Fibroblast of lung (primary cell): ENCODE measurements at regions not wholly inside any gene's neighbourhood (a gene's known extent, or its start where the extent isn't known, plus 50 kb on each side); places are given as distances from the start of the nearest gene placed in this dataset.

Experiments
- EZH2 ChIP-seq: IDR thresholded peaks from 2 replicates; pipeline ENCODE4 v1.5.1; 2012; ENCODE audit warnings: low read length, control low read depth, mild to moderate bottlenecking; ENCODE audit errors: missing control alignments
- TF ChIP-seq, protein P1 (sequence below), 2 donors: IDR thresholded peaks in 1 of 2; conservative IDR thresholded peaks in 1 of 2; 1 replicate in 1 of 2; 2 replicates in 1 of 2; pipeline ENCODE4 v1.5.1; 2011 to 2012; ENCODE audit warnings: low read length in 2 of 2, control low read depth in 1 of 2, inconsistent platforms in 1 of 2, low read depth in 1 of 2, mild to moderate bottlenecking in 1 of 2

DNA sequence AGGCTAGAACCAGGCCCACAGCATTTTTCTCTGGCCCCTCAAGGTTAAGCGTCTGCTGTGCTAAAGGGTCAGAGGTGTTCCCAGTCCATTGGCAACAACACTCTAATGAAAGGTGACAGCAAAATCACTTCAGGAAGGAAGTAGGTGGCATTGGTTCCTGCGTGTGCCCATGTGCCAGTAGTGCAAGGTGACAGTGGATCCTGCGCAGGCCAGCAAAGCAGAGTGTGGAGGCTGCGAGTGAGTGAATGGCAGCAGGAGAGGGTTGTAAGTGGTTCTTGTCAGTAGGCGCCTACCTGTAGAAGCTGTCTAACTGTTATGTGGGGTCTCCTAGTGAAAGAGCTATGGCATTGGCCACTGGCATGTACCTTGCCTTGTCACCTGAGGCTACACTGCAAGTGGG lies 898.2 kb upstream of the TYRP1 start:
- TF ChIP-seq, protein P1, sequence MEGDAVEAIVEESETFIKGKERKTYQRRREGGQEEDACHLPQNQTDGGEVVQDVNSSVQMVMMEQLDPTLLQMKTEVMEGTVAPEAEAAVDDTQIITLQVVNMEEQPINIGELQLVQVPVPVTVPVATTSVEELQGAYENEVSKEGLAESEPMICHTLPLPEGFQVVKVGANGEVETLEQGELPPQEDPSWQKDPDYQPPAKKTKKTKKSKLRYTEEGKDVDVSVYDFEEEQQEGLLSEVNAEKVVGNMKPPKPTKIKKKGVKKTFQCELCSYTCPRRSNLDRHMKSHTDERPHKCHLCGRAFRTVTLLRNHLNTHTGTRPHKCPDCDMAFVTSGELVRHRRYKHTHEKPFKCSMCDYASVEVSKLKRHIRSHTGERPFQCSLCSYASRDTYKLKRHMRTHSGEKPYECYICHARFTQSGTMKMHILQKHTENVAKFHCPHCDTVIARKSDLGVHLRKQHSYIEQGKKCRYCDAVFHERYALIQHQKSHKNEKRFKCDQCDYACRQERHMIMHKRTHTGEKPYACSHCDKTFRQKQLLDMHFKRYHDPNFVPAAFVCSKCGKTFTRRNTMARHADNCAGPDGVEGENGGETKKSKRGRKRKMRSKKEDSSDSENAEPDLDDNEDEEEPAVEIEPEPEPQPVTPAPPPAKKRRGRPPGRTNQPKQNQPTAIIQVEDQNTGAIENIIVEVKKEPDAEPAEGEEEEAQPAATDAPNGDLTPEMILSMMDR (conservative IDR thresholded peaks at IDR 0.05 in 1 of 2, IDR thresholded peaks at IDR 0.05 in 1 of 2; ENCODE audit: low read depth in 1 of 2, low read length in 2 of 2) = no peak
- no peak for TF ChIP-seq EZH2
